Ishikawa (cell line): ENCODE measurements at regions not wholly inside any gene's neighbourhood (a gene's known extent, or its start where the extent isn't known, plus 50 kb on each side); places are given as distances from the start of the nearest gene placed in this dataset.

Experiments
- CEBPB ChIP-seq: IDR thresholded peaks from 2 replicates; pipeline ENCODE4 v1.6.1; 2012
- CREB1 ChIP-seq: IDR thresholded peaks from 2 replicates; pipeline ENCODE4 v1.6.1; 2012; ENCODE audit warnings: low read depth
- EGR1 ChIP-seq: IDR thresholded peaks from 2 replicates; pipeline ENCODE4 v1.6.1; 2012
- EP300 ChIP-seq: IDR thresholded peaks from 2 replicates; pipeline ENCODE4 v1.6.1; 2012; ENCODE audit warnings: borderline replicate concordance
- FOXM1 ChIP-seq: IDR thresholded peaks from 2 replicates; pipeline ENCODE4 v1.6.1; 2012; ENCODE audit warnings: low read depth, borderline replicate concordance
- NFIC ChIP-seq: IDR thresholded peaks from 2 replicates; pipeline ENCODE4 v1.6.1; 2012
- RAD21 ChIP-seq: IDR thresholded peaks from 2 replicates; pipeline ENCODE4 v1.6.1; 2012; ENCODE audit warnings: low read depth
- TAF1 ChIP-seq: IDR thresholded peaks from 2 replicates; pipeline ENCODE4 v1.6.1; 2012; ENCODE audit warnings: low read depth, mild to moderate bottlenecking
- TCF12 ChIP-seq: IDR thresholded peaks from 2 replicates; pipeline ENCODE4 v1.6.1; 2012; ENCODE audit warnings: low read depth
- TEAD4 ChIP-seq: IDR thresholded peaks from 2 replicates; pipeline ENCODE4 v1.6.1; 2012
- YY1 ChIP-seq: IDR thresholded peaks from 2 replicates; pipeline ENCODE4 v1.6.1; 2012; ENCODE audit warnings: low read depth
- ZBTB7A ChIP-seq: IDR thresholded peaks from 2 replicates; pipeline ENCODE4 v1.6.1; 2012; ENCODE audit warnings: low read depth
- TF ChIP-seq, protein P1 (sequence below): IDR thresholded peaks from 2 replicates; pipeline ENCODE4 v1.6.1; 2012
- TF ChIP-seq, protein P2 (sequence below): IDR thresholded peaks from 2 replicates; pipeline ENCODE4 v1.6.1; 2012
- TF ChIP-seq, protein P3 (sequence below): IDR thresholded peaks from 2 replicates; pipeline ENCODE4 v1.6.1; 2012; ENCODE audit warnings: low read depth, mild to moderate bottlenecking

DNA sequence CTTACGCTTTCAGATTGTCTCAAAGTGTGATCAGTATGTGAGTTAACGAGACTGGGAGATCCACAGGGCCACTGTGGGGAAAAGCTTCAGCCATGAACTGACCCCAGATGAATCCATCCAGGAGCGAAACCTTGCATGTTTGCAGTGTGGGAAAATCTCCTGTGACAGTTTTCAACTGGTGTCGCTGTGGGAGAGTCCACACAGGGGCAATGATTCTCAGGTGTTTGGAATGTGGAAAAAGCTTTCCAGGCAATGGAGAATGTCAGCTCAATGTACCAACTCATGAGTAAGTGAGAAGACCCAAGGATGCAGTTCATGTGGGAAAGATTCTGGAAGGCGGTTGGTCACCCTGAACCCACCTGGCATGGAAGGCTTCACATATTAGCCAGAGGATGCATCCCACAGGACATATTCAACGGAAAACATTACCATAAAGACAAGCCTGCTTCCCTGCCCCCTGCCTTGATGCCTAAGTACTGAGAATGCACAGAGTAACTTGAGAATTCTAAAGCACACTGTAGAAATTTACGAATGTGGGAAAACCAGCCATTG, 204.1 kb upstream of the BMPER start:
- TF ChIP-seq, protein P1, sequence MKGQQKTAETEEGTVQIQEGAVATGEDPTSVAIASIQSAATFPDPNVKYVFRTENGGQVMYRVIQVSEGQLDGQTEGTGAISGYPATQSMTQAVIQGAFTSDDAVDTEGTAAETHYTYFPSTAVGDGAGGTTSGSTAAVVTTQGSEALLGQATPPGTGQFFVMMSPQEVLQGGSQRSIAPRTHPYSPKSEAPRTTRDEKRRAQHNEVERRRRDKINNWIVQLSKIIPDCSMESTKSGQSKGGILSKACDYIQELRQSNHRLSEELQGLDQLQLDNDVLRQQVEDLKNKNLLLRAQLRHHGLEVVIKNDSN: no peak
- TF ChIP-seq NFIC (no peak), CEBPB (no peak), RAD21 (no peak), EP300 (no peak), TCF12 (no peak), YY1 (no peak), FOXM1 (no peak), TEAD4 (no peak), CREB1 (no peak)
- TF ChIP-seq, protein P2, sequence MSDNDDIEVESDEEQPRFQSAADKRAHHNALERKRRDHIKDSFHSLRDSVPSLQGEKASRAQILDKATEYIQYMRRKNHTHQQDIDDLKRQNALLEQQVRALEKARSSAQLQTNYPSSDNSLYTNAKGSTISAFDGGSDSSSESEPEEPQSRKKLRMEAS: no peak

GRCh38 chr7:33701927-33702326, 203.4 kb upstream of the BMPER start:
- TF ChIP-seq, protein P2: no peak
- no peak for TF ChIP-seq TEAD4
- no peak for TF ChIP-seq EGR1
- TF ChIP-seq FOXM1: no peak
- no peak for TF ChIP-seq YY1
- TF ChIP-seq TAF1: no peak
- TF ChIP-seq TCF12: no peak
- TF ChIP-seq, protein P3, sequence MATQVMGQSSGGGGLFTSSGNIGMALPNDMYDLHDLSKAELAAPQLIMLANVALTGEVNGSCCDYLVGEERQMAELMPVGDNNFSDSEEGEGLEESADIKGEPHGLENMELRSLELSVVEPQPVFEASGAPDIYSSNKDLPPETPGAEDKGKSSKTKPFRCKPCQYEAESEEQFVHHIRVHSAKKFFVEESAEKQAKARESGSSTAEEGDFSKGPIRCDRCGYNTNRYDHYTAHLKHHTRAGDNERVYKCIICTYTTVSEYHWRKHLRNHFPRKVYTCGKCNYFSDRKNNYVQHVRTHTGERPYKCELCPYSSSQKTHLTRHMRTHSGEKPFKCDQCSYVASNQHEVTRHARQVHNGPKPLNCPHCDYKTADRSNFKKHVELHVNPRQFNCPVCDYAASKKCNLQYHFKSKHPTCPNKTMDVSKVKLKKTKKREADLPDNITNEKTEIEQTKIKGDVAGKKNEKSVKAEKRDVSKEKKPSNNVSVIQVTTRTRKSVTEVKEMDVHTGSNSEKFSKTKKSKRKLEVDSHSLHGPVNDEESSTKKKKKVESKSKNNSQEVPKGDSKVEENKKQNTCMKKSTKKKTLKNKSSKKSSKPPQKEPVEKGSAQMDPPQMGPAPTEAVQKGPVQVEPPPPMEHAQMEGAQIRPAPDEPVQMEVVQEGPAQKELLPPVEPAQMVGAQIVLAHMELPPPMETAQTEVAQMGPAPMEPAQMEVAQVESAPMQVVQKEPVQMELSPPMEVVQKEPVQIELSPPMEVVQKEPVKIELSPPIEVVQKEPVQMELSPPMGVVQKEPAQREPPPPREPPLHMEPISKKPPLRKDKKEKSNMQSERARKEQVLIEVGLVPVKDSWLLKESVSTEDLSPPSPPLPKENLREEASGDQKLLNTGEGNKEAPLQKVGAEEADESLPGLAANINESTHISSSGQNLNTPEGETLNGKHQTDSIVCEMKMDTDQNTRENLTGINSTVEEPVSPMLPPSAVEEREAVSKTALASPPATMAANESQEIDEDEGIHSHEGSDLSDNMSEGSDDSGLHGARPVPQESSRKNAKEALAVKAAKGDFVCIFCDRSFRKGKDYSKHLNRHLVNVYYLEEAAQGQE: no peak
- no peak for TF ChIP-seq ZBTB7A
- TF ChIP-seq CREB1: no peak
- no peak for TF ChIP-seq EP300
- TF ChIP-seq, protein P1: no peak
- no peak for TF ChIP-seq NFIC

DNA sequence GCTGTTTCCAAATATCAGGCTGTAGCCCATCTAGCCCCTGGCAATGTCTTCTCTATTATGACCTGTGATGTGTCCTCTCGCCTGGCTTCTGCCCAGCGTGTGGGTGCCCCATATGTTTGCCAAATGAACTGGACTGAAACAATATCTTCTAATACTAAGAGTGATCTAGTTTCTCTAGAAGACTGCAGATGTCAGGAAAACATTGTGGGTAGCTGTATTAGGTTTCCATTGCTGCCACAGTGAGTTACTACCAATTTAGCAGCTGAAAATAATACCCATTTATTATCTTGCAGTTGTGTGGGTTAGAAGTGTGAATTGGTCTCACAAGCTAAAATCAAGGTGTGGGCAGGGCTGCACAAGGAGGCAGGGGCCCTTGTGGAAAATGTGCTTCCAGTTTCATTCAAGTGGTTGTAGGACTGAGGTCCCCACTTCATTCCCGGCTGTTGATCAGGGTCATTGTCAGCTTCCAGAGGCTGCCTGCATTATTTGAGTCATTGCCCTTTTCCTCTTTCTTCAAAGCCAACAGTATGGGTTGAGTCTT, 202.8 kb upstream of the BMPER start:
- no peak for TF ChIP-seq TAF1
- TF ChIP-seq TCF12: no peak
- TF ChIP-seq, protein P2: no peak
- TF ChIP-seq, protein P3: no peak
- TF ChIP-seq NFIC: no peak
- TF ChIP-seq EP300: no peak
- TF ChIP-seq CEBPB: no peak
- no peak for TF ChIP-seq YY1
- no peak for TF ChIP-seq TEAD4
- no peak for TF ChIP-seq ZBTB7A
- TF ChIP-seq RAD21: no peak
- TF ChIP-seq, protein P1: no peak
- no peak for TF ChIP-seq CREB1
- TF ChIP-seq FOXM1: no peak
- no peak for TF ChIP-seq EGR1

- TF ChIP-seq EP300: no peak
- no peak for TF ChIP-seq YY1
- TF ChIP-seq NFIC: no peak
- TF ChIP-seq TAF1: no peak
- no peak for TF ChIP-seq FOXM1
- TF ChIP-seq ZBTB7A: no peak
- TF ChIP-seq EGR1: no peak
- TF ChIP-seq, protein P2: no peak
- no peak for TF ChIP-seq CREB1
- TF ChIP-seq TEAD4: no peak
- TF ChIP-seq TCF12: no peak
- no peak for TF ChIP-seq CEBPB
- TF ChIP-seq RAD21: no peak
- TF ChIP-seq, protein P3: no peak
- TF ChIP-seq, protein P1: no peak
These were observed 200.0 kb upstream of the BMPER start for GRCh38 chr7:33705333-33705833.
